ENCODE measurements at regions not wholly inside any gene's neighbourhood (a gene's known extent, or its start where the extent isn't known, plus 50 kb on each side); places are given as distances from the start of the nearest gene placed in this dataset.

DNA sequence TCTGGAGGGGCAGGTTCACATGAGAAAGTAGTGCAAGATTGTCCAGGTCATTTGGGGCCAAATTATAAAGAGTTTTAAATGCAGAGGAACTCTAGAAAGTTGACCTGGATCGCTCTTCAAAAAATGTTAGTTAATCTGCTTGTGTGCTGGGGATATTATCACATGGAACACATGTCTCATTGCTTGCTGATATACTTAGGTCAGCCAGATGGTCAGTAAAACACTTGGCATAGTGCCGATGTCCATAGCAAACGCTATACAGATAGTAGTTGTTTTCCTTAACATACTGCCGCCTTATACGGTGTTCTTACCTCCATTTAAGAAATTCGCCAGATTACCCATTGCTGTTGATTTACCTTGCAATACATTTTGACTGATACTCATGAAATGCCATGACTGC, 103.4 kb upstream of the CWC22 start:
- no peak overlapping the region for H3K4me3 ChIP-seq (ENCODE audit: low read depth, low read length)
- TF ChIP-seq, protein P1, sequence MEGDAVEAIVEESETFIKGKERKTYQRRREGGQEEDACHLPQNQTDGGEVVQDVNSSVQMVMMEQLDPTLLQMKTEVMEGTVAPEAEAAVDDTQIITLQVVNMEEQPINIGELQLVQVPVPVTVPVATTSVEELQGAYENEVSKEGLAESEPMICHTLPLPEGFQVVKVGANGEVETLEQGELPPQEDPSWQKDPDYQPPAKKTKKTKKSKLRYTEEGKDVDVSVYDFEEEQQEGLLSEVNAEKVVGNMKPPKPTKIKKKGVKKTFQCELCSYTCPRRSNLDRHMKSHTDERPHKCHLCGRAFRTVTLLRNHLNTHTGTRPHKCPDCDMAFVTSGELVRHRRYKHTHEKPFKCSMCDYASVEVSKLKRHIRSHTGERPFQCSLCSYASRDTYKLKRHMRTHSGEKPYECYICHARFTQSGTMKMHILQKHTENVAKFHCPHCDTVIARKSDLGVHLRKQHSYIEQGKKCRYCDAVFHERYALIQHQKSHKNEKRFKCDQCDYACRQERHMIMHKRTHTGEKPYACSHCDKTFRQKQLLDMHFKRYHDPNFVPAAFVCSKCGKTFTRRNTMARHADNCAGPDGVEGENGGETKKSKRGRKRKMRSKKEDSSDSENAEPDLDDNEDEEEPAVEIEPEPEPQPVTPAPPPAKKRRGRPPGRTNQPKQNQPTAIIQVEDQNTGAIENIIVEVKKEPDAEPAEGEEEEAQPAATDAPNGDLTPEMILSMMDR (IDR thresholded peaks at IDR 0.05; ENCODE audit: control insufficient read depth, extremely low read depth, insufficient read depth), result no peak
- no peak for DNase-seq (ENCODE audit: low read depth)

DNA sequence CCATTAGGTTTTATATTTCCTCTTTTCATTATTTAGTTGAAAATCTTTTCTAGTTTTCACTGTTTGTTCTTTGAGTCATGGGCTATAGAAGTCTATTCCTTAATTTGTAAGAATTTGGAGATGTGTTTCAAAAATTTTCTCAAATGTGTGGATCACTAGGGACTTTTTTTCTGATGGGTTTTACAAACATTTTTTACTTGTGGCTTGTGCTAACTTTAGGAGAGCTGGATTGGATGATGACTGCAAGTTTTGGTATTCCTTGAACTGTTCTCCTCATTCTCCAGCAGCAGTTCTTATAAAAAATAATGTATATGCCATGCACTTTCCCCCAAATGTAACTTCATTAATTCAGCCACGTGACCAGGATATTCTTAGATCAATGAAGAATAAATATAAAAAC, 94.7 kb upstream of the CWC22 start:
- no peak overlapping the region for H3K4me3 ChIP-seq (ENCODE audit: low read depth, low read length)
- no peak for DNase-seq (ENCODE audit: low read depth)
- TF ChIP-seq, protein P1 (IDR thresholded peaks at IDR 0.05; ENCODE audit: control insufficient read depth, extremely low read depth, insufficient read depth), result no peak

DNA sequence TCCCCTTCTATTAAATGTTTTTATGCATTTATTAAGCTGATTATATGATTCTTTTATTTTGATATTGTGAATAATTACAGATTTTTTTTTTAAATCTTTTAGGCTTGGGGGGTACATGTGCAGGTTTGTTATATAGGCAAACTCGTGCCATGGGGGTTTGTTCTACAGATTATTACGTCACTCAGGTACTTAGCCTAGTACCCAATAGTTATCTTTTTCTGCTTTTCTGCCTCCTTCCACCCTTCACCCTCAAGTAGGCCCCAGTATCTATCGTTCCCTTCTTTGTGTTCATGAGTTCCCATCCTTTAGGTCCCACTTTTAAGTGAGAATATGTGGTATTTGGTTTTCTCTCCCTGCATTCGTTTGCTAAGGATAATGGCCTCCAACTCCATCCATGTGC, 92.2 kb upstream of the CWC22 start:
- no peak overlapping the region for H3K4me3 ChIP-seq (ENCODE audit: low read depth, low read length)
- TF ChIP-seq, protein P1 (IDR thresholded peaks at IDR 0.05; ENCODE audit: control insufficient read depth, extremely low read depth, insufficient read depth), result no peak
- DNase-seq (ENCODE audit: low read depth), result no peak

DNA sequence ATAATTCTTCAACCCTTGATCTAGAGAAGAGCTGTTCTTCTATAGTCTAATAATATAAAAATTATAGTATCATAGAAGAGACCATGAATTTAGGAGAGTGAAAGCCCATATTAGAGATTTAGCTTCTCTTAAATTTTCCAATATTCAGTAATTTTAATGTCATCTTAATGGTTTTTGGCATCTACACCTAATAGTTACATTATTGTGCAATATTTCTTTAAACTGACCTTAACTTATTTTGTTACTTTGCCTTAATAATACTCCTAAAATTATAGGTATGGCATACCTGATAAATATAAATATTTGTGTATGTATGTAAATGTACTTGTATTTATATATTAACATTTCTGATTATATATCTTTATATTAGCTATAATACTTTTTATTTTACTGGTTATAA, 78.0 kb upstream of the CWC22 start:
- no peak for DNase-seq (ENCODE audit: low read depth)
- TF ChIP-seq, protein P1 (IDR thresholded peaks at IDR 0.05; ENCODE audit: control insufficient read depth, extremely low read depth, insufficient read depth), result no peak
- H3K4me3 ChIP-seq (ENCODE audit: low read depth, low read length), result no peak overlapping the region

DNA sequence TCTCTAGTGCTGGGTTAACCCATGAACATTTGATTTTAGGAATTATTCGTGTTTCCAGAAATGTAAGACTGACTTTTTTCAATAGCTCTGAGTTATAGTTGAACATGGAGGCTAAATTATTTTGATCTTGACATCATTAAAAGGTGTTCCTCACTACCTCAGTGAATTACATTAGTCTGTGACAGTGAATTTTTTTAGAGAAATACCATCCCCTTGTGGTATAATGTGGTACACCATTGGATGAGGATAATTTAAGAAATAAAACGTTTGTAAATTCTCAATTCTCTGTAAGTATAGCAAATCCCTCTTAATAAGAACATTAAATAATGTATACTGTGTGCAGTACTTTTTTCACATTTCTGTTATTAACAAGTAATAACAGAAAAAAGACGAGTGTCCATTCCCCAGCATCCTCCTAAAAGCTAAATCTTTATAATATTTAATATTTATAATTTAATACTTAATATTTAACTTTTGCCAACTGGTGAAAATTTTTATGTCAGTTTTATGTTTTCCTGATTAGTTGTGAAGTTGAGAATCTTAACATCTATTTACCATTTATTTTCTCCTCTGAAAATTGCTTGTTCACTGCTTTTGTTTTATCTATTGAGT, 70.3 kb upstream of the CWC22 start:
- TF ChIP-seq, protein P1 (IDR thresholded peaks at IDR 0.05; ENCODE audit: control insufficient read depth, extremely low read depth, insufficient read depth), result peak; percentile 62
- no peak overlapping the region for H3K4me3 ChIP-seq (ENCODE audit: low read depth, low read length)
- peak; percentile 25 for DNase-seq (ENCODE audit: low read depth)

DNA sequence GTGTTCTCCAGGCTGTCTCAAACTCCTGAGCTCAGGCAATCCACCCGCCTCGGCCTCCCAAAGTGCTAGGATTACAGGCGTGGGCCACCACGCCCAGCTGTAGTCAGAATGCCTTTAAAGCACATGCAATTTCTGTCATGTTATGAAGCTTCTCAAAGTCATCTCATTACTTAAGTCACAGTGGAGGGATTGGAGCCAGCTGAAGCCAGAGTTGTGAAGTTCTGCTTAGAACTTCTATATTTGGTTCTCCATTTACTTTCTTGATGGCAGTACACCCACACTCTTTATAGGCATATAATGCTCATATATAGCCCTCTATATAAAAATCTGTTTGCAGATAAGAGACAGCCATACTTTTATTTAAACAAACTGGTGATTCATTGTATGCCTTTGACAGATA, 68.8 kb upstream of the CWC22 start:
- H3K4me3 ChIP-seq (ENCODE audit: low read depth, low read length), result no peak overlapping the region
- DNase-seq (ENCODE audit: low read depth), result peak; percentile 50
- TF ChIP-seq, protein P1 (IDR thresholded peaks at IDR 0.05; ENCODE audit: control insufficient read depth, extremely low read depth, insufficient read depth), result no peak

DNA sequence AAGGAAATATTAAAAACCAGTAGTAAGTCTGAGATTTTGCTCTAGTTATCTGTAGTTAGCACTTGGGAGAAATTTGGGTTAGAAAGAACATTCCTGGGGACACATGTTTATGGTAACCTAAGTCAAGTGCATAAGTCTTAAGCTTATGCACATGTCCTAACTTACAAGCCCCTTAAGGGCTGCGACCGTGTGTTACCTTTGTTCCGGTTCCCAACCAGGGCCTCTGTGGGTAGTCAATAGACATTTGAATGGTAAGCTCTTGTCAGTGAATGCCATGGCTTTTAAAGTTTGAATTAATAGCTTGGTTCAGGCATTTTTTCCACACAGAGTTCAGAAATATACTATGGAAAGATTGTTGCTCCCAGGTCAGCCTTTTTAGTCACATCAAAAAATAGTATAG, 64.7 kb upstream of the CWC22 start:
- no peak for DNase-seq (ENCODE audit: low read depth)
- TF ChIP-seq, protein P1 (IDR thresholded peaks at IDR 0.05; ENCODE audit: control insufficient read depth, extremely low read depth, insufficient read depth), result no peak
- no peak overlapping the region for H3K4me3 ChIP-seq (ENCODE audit: low read depth, low read length)
